HEK293 (cell line): ENCODE measurements at regions not wholly inside any gene's neighbourhood (a gene's known extent, or its start where the extent isn't known, plus 50 kb on each side); places are given as distances from the start of the nearest gene placed in this dataset.
"Not testable (repeated sequence)": the region's sequence is repeated elsewhere in the genome, so short reads cannot be mapped to it uniquely, and the experiment has no call there.

Source experiments
- CTCF ChIA-PET: fragments of 350-600 bp; formaldehyde crosslinking; extraction: SDS; loops from one replicate; lab custom pipeline; 2021; ENCODE audit warnings: antibody characterized with exemption; lab: Yijun Ruan, JAX
- POLR2A ChIA-PET: fragments of 300-600 bp; formaldehyde crosslinking; extraction: SDS; loops from one replicate; lab custom pipeline; 2020; ENCODE audit warnings: antibody characterized with exemption, inconsistent platforms; lab: Yijun Ruan, JAX
- H3K27ac ChIP-seq: fragments of 200-500 bp; sonication (Bioruptor generic); 2 replicates; pipeline ENCODE4 v1.5.1; 2014; ENCODE audit warnings: low read depth, low read length, control low read depth, inconsistent platforms; ENCODE audit errors: extremely low read depth
- H3K36me3 ChIP-seq, 2 experiments: fragments of 200-500 bp in 1 of 2; sonication (Bioruptor generic) in 1 of 2; 1 replicate in 1 of 2; 2 replicates in 1 of 2; pipeline ENCODE4 v1.5.1; 2014 to 2017; ENCODE audit warnings: inconsistent platforms in 2 of 2, low read length in 2 of 2; ENCODE audit not compliant: control insufficient read depth in 2 of 2, insufficient read depth in 1 of 2
- H3K4me1 ChIP-seq: fragments of 200-500 bp; sonication (Bioruptor generic); 2 replicates; pipeline ENCODE4 v1.5.1; 2014; ENCODE audit warnings: mild to moderate bottlenecking, low read length, inconsistent platforms; ENCODE audit not compliant: control insufficient read depth, insufficient read depth
- H3K4me3 ChIP-seq: 2 replicates; pipeline ENCODE4 v1.5.1; 2011; ENCODE audit warnings: low read depth, mild to moderate bottlenecking, control low read depth, low read length, moderate library complexity
- H3K9me3 ChIP-seq: fragments of 200-500 bp; sonication (Bioruptor generic); 2 replicates; pipeline ENCODE4 v1.5.1; 2014; ENCODE audit warnings: low read depth, low read length, inconsistent platforms; ENCODE audit not compliant: control insufficient read depth, insufficient read depth
- GFI1B ChIP-seq: fragments of 450-650 bp; formaldehyde crosslinking; IDR thresholded peaks from 2 replicates; pipeline ENCODE4 v1.5.1; 2016; ENCODE audit warnings: missing biosample characterization, missing genetic modification characterization
- HOXA7 ChIP-seq: sonication (generic); formaldehyde crosslinking; IDR thresholded peaks from 2 replicates; pipeline ENCODE4 v1.8.1; 2022; ENCODE audit warnings: missing genetic modification reagents, borderline replicate concordance
- ZBTB20 ChIP-seq: fragments of 450-650 bp; formaldehyde crosslinking; IDR thresholded peaks from 2 replicates; pipeline ENCODE4 v1.5.1; 2016; ENCODE audit warnings: missing biosample characterization, missing genetic modification characterization
- ZBTB48 ChIP-seq: fragments of 450-650 bp; formaldehyde crosslinking; IDR thresholded peaks from 2 replicates; pipeline ENCODE4 v1.5.1; 2016; ENCODE audit warnings: missing biosample characterization, missing genetic modification characterization
- ZFHX2 ChIP-seq: fragments of 450-650 bp; formaldehyde crosslinking; conservative IDR thresholded peaks from 2 replicates; pipeline ENCODE4 v1.5.1; 2016; ENCODE audit warnings: missing biosample characterization, missing genetic modification characterization
- ZFP41 ChIP-seq: fragments of 450-650 bp; formaldehyde crosslinking; IDR thresholded peaks from 2 replicates; pipeline ENCODE4 v1.5.1; 2016; ENCODE audit warnings: missing biosample characterization, missing genetic modification characterization, borderline replicate concordance
- ZNF112 ChIP-seq: fragments of 450-650 bp; formaldehyde crosslinking; IDR thresholded peaks from 2 replicates; pipeline ENCODE4 v1.5.0; 2017; ENCODE audit warnings: missing biosample characterization, missing genetic modification characterization
- ZNF146 ChIP-seq: fragments of 450-650 bp; formaldehyde crosslinking; IDR thresholded peaks from 2 replicates; pipeline ENCODE4 v1.5.1; 2016; ENCODE audit warnings: missing biosample characterization, missing genetic modification characterization
- ZNF174 ChIP-seq: fragments of 450-650 bp; formaldehyde crosslinking; IDR thresholded peaks from 2 replicates; pipeline ENCODE4 v1.5.0; 2017; ENCODE audit warnings: missing biosample characterization, mild to moderate bottlenecking, missing genetic modification characterization
- ZNF202 ChIP-seq: fragments of 450-650 bp; formaldehyde crosslinking; IDR thresholded peaks from 2 replicates; pipeline ENCODE4 v1.5.1; 2016; ENCODE audit warnings: missing biosample characterization, missing genetic modification characterization, borderline replicate concordance
- ZNF239 ChIP-seq: fragments of 450-650 bp; formaldehyde crosslinking; IDR thresholded peaks from 2 replicates; pipeline ENCODE4 v1.5.1; 2016; ENCODE audit warnings: missing biosample characterization, missing genetic modification characterization
- ZNF366 ChIP-seq: fragments of 450-650 bp; formaldehyde crosslinking; conservative IDR thresholded peaks from 2 replicates; pipeline ENCODE4 v1.5.1; 2016; ENCODE audit warnings: missing biosample characterization, missing genetic modification characterization
- ZNF549 ChIP-seq: fragments of 450-650 bp; IDR thresholded peaks from 2 replicates; pipeline ENCODE4 v1.5.1; 2018; ENCODE audit warnings: missing biosample characterization, missing genetic modification characterization, mild to moderate bottlenecking, inconsistent platforms, moderate library complexity
- ZNF560 ChIP-seq: fragments of 450-650 bp; formaldehyde crosslinking; IDR thresholded peaks from 2 replicates; pipeline ENCODE4 v1.5.1; 2017; ENCODE audit warnings: missing biosample characterization, missing genetic modification characterization, borderline replicate concordance
- ZNF654 ChIP-seq: fragments of 450-650 bp; formaldehyde crosslinking; IDR thresholded peaks from 2 replicates; pipeline ENCODE4 v1.5.1; 2016; ENCODE audit warnings: low read depth, missing biosample characterization, missing genetic modification characterization
- ZNF792 ChIP-seq: fragments of 450-650 bp; formaldehyde crosslinking; IDR thresholded peaks from 2 replicates; pipeline ENCODE4 v1.5.1; 2016; ENCODE audit warnings: missing biosample characterization, missing genetic modification characterization
- ZSCAN30 ChIP-seq: fragments of 450-650 bp; IDR thresholded peaks from 2 replicates; pipeline ENCODE4 v1.5.1; 2018; ENCODE audit warnings: missing biosample characterization, mild to moderate bottlenecking, missing genetic modification characterization, moderate library complexity
- TF ChIP-seq, protein P1 (sequence below): fragments of 450-650 bp; formaldehyde crosslinking; IDR thresholded peaks from 2 replicates; pipeline ENCODE4 v1.5.1; 2016; ENCODE audit warnings: missing biosample characterization, missing genetic modification characterization
- TF ChIP-seq, protein P2 (sequence below): fragments of 450-650 bp; formaldehyde crosslinking; IDR thresholded peaks from 2 replicates; pipeline ENCODE4 v1.5.1; 2016; ENCODE audit warnings: missing biosample characterization, missing genetic modification characterization
- TF ChIP-seq, protein P3 (sequence below): fragments of 450-650 bp; formaldehyde crosslinking; IDR thresholded peaks from 2 replicates; pipeline ENCODE4 v1.5.1; 2017; ENCODE audit warnings: missing biosample characterization, missing genetic modification characterization
- TF ChIP-seq, protein P4 (sequence below): fragments of 450-650 bp; formaldehyde crosslinking; IDR thresholded peaks from 2 replicates; pipeline ENCODE4 v1.5.1; 2016; ENCODE audit warnings: missing biosample characterization, missing genetic modification characterization

DNA sequence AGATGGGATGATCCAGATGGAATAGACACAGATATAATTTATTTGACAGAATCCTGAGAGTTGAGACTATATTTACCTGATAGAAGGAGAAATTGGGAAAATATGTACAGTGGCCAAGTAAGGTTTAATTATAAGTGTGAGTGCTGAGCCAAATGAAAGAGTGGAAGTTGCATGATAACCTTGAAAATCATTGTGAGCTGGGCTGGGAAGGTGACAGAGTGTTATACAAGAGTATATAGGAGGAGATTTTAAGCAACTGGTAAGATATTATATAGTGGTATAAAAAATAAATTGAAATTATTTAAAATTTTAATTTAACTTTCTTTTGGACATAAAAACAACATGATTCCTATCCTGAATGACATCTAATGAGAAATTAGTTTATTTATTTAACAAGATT, 340.8 kb downstream of the NUP35 start (continued):
- TF ChIP-seq ZSCAN30 = no peak
- TF ChIP-seq ZFP41 = no peak
- TF ChIP-seq ZNF560 (tag by site-specific recombination) = no peak

DNA sequence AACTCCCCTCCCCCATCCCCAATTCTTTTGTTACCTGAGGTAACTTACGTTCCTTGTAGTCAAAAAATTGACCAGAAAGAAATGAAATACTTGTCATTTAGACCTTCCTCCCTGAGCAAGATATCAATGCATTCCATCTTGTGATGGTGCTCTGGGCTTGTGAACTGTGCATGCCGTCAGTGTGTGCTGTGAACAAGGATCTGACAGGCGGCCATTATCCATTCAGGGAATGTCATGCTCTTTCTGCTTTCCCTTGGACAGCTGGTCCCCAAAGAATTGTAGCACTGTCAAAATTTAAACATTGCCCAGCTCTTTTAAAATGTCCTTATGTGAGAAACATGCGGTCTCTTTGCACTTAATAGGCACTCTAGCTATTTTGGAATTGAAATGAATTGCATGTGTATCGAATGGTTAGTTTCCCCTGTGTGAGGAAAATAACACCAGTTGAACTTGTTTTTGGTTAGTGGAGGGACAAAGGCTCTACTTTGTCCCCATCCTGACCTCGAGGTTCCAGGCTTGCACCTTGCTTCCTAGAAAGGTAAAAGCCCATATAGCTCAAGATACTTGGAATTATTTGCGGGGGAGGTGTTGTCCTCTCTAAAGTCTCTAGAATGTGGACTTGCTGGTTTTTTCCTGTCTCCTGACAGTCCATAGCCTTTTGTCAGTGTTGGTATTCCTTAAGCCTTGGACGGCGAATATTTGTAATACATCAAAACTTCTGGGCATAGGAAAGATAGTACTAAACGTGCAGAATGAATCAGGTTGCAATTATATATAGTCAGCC, 350.9 kb downstream of the NUP35 start:
- Histone ChIP-seq H3K36me3 (no peaks in the 10 kb centered on the region), H3K4me3 (no peak overlapping the region), H3K27ac (no peak overlapping the region), H3K4me1 (no peaks in the 10 kb centered on the region), H3K9me3 (no peaks in the 10 kb centered on the region)
- TF ChIP-seq GFI1B (tag by site-specific recombination) = no peak
- TF ChIP-seq ZNF549 = no peak
- TF ChIP-seq, protein P1, sequence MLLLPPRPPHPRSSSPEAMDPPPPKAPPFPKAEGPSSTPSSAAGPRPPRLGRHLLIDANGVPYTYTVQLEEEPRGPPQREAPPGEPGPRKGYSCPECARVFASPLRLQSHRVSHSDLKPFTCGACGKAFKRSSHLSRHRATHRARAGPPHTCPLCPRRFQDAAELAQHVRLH (tag by site-specific recombination) = no peak
- TF ChIP-seq, protein P2, sequence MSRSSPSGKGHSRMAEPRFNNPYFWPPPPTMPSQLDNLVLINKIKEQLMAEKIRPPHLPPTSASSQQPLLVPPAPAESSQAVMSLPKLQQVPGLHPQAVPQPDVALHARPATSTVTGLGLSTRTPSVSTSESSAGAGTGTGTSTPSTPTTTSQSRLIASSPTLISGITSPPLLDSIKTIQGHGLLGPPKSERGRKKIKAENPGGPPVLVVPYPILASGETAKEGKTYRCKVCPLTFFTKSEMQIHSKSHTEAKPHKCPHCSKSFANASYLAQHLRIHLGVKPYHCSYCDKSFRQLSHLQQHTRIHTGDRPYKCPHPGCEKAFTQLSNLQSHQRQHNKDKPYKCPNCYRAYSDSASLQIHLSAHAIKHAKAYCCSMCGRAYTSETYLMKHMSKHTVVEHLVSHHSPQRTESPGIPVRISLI (tag by site-specific recombination) = no peak
- TF ChIP-seq ZFHX2 (tag by site-specific recombination) = no peak
- TF ChIP-seq ZNF239 (tag by site-specific recombination) = no peak
- TF ChIP-seq, protein P3, sequence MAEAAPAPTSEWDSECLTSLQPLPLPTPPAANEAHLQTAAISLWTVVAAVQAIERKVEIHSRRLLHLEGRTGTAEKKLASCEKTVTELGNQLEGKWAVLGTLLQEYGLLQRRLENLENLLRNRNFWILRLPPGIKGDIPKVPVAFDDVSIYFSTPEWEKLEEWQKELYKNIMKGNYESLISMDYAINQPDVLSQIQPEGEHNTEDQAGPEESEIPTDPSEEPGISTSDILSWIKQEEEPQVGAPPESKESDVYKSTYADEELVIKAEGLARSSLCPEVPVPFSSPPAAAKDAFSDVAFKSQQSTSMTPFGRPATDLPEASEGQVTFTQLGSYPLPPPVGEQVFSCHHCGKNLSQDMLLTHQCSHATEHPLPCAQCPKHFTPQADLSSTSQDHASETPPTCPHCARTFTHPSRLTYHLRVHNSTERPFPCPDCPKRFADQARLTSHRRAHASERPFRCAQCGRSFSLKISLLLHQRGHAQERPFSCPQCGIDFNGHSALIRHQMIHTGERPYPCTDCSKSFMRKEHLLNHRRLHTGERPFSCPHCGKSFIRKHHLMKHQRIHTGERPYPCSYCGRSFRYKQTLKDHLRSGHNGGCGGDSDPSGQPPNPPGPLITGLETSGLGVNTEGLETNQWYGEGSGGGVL (tag by site-specific recombination) = no peak
- TF ChIP-seq ZNF654 (tag by site-specific recombination) = no peak
- no peak for TF ChIP-seq ZNF366
- ChIA-PET CTCF (no interaction called here), POLR2A (no interaction called here)

DNA sequence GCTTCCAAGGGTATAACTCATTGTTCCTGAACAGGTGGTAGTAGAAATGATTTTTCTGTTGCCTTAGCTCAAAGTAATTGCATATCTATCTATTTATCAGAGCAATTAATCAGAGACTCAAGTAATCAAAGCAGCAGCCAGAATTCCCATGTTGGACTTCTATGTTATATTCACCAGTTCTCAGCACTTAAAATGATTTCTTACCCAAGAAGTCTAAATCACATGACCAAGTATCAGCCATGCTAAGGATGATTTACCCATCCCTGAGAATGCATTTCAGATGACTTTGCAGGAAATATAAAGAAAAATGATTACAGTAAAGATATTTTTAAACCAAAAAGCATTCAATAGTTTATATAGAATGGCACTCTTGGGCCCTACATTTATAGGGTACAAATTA, 352.2 kb downstream of the NUP35 start:
- ChIA-PET POLR2A (no interaction called here), CTCF (no interaction called here)
- no peak overlapping the region for H3K4me3 ChIP-seq

DNA sequence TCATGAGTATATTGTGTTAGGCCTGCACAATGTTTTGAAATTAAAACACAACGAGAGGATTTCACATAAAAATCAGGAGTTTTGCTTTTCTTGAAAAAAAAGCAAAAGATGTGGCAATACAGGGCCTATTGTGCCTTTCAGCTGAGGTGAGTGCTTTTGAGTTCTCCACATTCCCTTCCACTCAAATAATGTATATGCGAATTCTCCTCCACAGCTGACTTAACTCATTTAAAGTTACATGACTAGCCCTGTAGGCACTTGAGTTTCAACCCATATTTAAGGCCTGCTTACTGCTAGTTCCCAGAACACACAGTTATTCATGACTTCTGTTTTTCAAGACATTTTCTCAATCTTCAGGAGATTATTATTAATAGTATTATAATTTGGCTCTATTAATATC, 353.1 kb downstream of the NUP35 start:
- no peaks in the 10 kb centered on the region for H3K36me3 ChIP-seq
- TF ChIP-seq ZNF112 (tag by site-specific recombination) (no peak), ZBTB48 (no peak), ZNF202 (tag by site-specific recombination) (no peak), ZNF146 (tag by site-specific recombination) (no peak), HOXA7 (no peak), ZNF174 (tag by site-specific recombination) (no peak), ZNF792 (tag by site-specific recombination) (no peak), ZSCAN30 (no peak)
- TF ChIP-seq, protein P4, sequence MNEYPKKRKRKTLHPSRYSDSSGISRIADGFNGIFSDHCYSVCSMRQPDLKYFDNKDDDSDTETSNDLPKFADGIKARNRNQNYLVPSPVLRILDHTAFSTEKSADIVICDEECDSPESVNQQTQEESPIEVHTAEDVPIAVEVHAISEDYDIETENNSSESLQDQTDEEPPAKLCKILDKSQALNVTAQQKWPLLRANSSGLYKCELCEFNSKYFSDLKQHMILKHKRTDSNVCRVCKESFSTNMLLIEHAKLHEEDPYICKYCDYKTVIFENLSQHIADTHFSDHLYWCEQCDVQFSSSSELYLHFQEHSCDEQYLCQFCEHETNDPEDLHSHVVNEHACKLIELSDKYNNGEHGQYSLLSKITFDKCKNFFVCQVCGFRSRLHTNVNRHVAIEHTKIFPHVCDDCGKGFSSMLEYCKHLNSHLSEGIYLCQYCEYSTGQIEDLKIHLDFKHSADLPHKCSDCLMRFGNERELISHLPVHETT (tag by site-specific recombination) = no peak
- CTCF ChIA-PET = no interaction called here
- POLR2A ChIA-PET = interaction anchor here (0.5 kb wide), 1 partner anchor 62 kb away, joined by 4 read pairs; no protein-coding TSS in a partner anchor
- H3K9me3 ChIP-seq = no peaks in the 10 kb centered on the region
- no peak overlapping the region for H3K27ac ChIP-seq
- H3K4me1 ChIP-seq = no peaks in the 10 kb centered on the region
- H3K4me3 ChIP-seq = no peak overlapping the region

More for the DNA sequence above, 352.2 kb downstream of the NUP35 start:
- Histone ChIP-seq H3K36me3 (no peaks in the 10 kb centered on the region), H3K9me3 (no peaks in the 10 kb centered on the region), H3K4me1 (no peaks in the 10 kb centered on the region), H3K27ac (no peak overlapping the region)
- TF ChIP-seq ZBTB20 (tag by site-specific recombination) = no peak

DNA sequence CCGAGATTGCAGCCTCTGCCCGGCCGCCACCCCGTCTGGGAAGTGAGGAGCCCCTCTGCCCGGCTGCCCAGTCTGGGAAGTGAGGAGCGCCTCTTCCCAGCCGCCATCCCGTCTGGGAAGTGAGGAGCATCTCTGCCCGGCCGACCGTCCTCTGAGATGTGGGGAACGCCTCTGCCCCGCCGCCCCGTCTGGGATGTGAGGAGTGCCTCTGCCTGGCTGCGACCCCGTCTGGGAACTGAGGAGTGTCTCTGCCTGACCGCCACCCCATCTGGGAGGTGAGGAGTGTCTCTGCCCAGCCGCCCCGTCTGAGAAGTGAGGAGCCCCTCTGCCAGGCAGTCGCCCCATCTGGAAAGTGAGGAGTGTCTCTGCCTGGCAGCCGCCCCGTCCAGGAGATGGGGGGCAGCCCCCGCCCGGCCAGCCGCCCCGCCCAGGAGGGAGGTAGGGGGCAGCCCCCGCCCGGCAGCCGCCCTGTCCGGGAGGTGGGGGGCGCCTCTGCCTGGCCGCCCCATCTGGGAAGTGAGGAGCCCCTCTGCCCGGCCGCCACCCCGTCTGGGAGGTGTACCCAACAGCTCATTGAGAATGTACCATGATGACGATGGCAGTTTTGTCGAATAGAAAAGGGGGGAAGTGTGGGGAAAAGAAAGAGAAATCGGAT, 354.8 kb downstream of the NUP35 start:
- H3K4me1 ChIP-seq, H3K4me3 ChIP-seq, H3K9me3 ChIP-seq, H3K36me3 ChIP-seq, H3K27ac ChIP-seq, CTCF ChIA-PET, POLR2A ChIA-PET: not testable (repeated sequence)
